ENCODE measurements at regions not wholly inside any gene's neighbourhood (a gene's known extent, or its start where the extent isn't known, plus 50 kb on each side); places are given as distances from the start of the nearest gene placed in this dataset.
"Not testable (repeated sequence)": the region's sequence is repeated elsewhere in the genome, so short reads cannot be mapped to it uniquely, and the experiment has no call there.

DNA sequence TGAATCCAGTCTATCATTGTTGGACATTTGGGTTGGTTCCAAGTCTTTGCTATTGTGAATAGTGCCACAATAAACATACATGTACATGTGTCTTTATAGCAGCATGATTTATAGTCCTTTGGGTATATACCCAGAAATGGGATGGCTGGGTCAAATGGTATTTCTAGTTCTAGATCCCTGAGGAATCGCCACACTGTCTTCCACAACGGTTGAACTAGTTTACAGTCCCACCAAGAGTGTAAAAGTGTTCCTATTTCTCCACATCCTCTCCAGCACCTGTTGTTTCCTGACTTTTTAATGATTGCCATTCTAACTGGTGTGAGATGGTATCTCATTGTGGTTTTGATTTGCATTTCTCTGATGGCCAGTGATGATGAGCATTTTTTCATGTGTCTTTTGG lies 137.4 kb upstream of the DST start:
- H3K9me3 ChIP-seq (ENCODE audit: control insufficient read depth, low read length); H3K27me3 ChIP-seq (replicated peaks; ENCODE audit: control insufficient read depth, insufficient read depth, low read length); H3K36me3 ChIP-seq (ENCODE audit: control insufficient read depth, insufficient read depth, low read length, severe bottlenecking); H3K4me1 ChIP-seq (ENCODE audit: control insufficient read depth, insufficient read depth, low read length); H3K4me3 ChIP-seq (ENCODE audit: low read length); DNase-seq (ENCODE audit: low read depth); H3K9ac ChIP-seq (ENCODE audit: low read length): not testable (repeated sequence)

DNA sequence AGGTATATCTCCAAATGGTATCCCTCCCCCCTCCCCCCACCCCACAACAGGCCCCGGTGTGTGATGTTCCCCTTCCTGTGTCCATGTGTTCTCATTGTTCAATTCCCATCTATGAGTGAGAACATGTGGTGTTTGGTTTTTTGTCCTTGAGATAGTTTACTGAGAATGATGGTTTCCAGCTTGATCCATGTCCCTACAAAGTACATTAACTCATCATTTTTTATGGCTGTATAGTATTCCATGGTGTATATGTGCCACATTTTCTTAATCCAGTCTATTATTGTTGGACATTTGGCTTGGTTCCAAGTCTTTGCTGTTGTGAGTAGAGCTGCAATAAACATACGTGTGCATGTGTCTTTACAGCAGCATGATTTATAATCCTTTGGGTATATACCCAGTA lies 135.8 kb upstream of the DST start:
- not testable (repeated sequence) for H3K4me3 ChIP-seq (ENCODE audit: low read length); H3K36me3 ChIP-seq (ENCODE audit: control insufficient read depth, insufficient read depth, low read length, severe bottlenecking); DNase-seq (ENCODE audit: low read depth); H3K9me3 ChIP-seq (ENCODE audit: control insufficient read depth, low read length); H3K9ac ChIP-seq (ENCODE audit: low read length); H3K27me3 ChIP-seq (replicated peaks; ENCODE audit: control insufficient read depth, insufficient read depth, low read length); H3K4me1 ChIP-seq (ENCODE audit: control insufficient read depth, insufficient read depth, low read length)

DNA sequence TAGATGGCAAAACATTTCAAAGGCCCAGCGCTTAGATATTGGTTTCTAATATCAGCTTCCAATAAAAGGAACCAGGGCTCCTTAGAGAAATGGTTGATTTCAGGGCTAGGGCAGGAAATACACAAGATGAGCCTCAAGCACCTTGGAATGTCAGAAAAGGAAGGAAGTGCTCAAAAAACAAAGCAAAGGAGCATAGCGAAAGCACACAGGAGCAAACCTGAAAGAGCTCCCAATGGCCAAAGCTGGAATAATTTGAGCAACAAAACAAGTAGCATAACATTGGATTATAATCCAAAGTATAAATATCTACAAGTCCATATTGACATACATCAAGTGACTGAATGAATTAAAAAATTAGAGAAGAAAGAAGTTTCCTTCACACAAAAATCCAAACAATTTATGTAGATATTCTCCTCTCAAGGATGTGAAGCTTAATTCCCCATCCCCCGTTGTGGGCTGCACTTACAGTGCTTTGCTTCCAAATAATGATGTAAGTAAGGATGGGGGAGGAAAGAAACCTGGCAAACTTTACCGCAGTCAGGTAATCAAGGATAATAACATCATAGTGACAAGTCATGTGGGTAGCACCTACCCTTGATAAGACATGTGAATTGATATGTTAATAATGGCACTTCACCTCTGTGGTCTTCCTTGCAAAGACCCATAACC lies 132.9 kb upstream of the DST start:
- DNase-seq (ENCODE audit: low read depth) = no peak
- no peaks in the 10 kb centered on the region for H3K36me3 ChIP-seq (ENCODE audit: control insufficient read depth, insufficient read depth, low read length, severe bottlenecking)
- no peak overlapping the region for H3K4me3 ChIP-seq (ENCODE audit: low read length)
- no peak overlapping the region for H3K9ac ChIP-seq (ENCODE audit: low read length)
- peaks cover 21% of the 10 kb centered on the region for H3K4me1 ChIP-seq (ENCODE audit: control insufficient read depth, insufficient read depth, low read length)
- H3K9me3 ChIP-seq (ENCODE audit: control insufficient read depth, low read length) = no peaks in the 10 kb centered on the region
- H3K27me3 ChIP-seq (replicated peaks; ENCODE audit: control insufficient read depth, insufficient read depth, low read length) = no peaks in the 10 kb centered on the region

DNA sequence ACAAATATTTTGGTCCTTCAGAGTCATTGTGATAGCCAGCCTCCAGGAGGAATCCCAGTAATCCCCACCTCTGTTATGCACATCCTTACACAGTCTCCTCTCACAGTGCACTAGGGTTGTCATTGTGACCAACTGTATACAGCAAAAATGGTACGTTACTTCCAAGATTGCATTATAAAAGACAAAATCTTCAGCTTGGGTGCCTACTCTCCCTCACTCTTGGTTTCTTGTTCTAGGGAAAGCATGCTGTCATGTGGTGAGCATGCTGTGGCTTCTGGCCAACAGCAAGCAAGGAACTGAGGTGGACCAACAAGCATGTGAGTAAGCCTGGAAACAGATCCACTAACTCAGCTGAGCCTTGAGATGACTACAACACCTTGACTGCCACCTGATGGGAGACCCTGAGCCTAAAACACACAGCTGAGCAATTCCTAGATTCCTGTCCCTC lies 130.1 kb upstream of the DST start:
- Histone ChIP-seq H3K4me3 (ENCODE audit: low read length) (no peak overlapping the region), H3K9ac (ENCODE audit: low read length) (no peak overlapping the region), H3K27me3 (replicated peaks; ENCODE audit: control insufficient read depth, insufficient read depth, low read length) (no peaks in the 10 kb centered on the region), H3K36me3 (ENCODE audit: control insufficient read depth, insufficient read depth, low read length, severe bottlenecking) (no peaks in the 10 kb centered on the region), H3K9me3 (ENCODE audit: control insufficient read depth, low read length) (no peaks in the 10 kb centered on the region), H3K4me1 (ENCODE audit: control insufficient read depth, insufficient read depth, low read length) (peaks cover 47% of the 10 kb centered on the region)
- DNase-seq (ENCODE audit: low read depth) = peak; percentile 71

DNA sequence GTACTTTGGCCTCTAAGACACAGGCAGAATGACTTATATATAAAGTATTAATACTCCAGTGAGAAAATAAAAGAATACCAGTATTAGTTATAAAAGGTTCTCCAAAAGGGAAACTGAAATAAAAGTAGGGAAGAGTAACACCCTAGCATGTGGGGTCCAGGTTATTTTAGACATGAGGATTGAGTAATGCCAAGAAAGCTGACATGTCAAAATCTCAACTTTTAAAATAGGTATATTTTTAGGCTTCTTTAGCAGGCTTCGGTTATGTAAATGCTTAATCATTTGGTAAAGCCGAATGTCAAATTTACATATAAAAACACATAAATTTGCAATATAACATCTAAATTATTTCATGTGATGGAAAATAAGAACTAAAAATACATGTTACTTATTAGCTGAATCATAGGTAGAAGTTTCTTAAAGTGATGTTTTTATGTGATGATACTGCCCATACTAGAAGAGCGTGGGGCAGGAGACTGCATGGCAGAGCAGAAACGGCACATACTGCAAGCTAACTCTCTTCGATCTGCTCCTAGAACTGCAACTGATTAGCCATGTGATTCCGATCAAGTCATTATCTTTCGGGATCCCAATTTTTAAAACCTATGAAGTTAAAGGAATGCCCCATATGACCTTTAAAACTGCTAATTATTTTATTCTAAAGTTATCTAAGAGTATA lies 129.4 kb upstream of the DST start:
- no peaks in the 10 kb centered on the region for H3K9me3 ChIP-seq (ENCODE audit: control insufficient read depth, low read length)
- H3K9ac ChIP-seq (ENCODE audit: low read length) = no peak overlapping the region
- no peaks in the 10 kb centered on the region for H3K36me3 ChIP-seq (ENCODE audit: control insufficient read depth, insufficient read depth, low read length, severe bottlenecking)
- peaks cover 50% of the 10 kb centered on the region for H3K4me1 ChIP-seq (ENCODE audit: control insufficient read depth, insufficient read depth, low read length)
- DNase-seq (ENCODE audit: low read depth) = no peak
- no peaks in the 10 kb centered on the region for H3K27me3 ChIP-seq (replicated peaks; ENCODE audit: control insufficient read depth, insufficient read depth, low read length)
- H3K4me3 ChIP-seq (ENCODE audit: low read length) = no peak overlapping the region

DNA sequence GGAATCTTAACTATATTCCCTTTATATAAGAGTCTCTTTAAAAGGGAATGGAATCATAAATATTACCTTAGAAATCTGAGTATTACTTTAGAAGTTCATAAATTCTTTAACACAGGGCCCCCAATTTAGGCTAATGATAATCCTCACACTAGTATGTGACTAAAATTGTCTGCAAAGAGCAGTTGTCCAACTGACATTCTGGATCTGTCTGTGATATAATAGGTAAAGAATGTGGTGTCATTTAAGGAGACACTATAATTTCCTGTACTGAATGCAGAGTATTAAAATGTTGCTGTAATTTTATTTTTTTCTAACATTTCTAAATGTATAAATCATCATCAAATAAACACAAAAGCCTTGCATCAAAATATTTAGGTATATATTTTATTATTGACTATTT lies 128.5 kb upstream of the DST start:
- Histone ChIP-seq H3K27me3 (replicated peaks; ENCODE audit: control insufficient read depth, insufficient read depth, low read length) (no peaks in the 10 kb centered on the region), H3K4me1 (ENCODE audit: control insufficient read depth, insufficient read depth, low read length) (peaks cover 59% of the 10 kb centered on the region), H3K4me3 (ENCODE audit: low read length) (no peak overlapping the region), H3K36me3 (ENCODE audit: control insufficient read depth, insufficient read depth, low read length, severe bottlenecking) (no peaks in the 10 kb centered on the region), H3K9me3 (ENCODE audit: control insufficient read depth, low read length) (no peaks in the 10 kb centered on the region), H3K9ac (ENCODE audit: low read length) (no peak overlapping the region)
- peak; percentile 41 for DNase-seq (ENCODE audit: low read depth)

DNA sequence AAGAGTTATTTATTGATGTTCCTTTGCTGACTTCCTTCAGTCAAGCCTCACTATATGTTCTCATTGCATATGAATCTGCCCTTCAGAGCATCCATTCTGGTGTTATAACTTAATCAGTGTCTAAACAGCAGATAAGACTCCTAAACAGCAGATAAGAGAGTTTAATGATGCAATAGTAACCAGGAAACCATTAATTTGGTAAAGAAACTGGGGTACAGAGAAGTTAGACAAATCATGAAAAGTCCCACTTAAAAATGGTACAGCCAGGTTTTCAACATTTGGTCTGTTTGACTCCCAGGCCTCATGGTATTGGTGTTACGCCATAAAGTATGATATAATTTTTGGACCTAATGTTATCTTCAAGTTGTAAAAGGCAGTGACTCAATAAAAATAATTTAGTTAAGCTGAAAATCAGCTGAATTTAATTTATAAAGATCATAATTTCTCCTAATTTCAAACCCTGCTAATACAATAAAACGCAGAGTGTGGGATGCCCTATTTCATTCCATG lies 127.4 kb upstream of the DST start:
- H3K36me3 ChIP-seq (ENCODE audit: control insufficient read depth, insufficient read depth, low read length, severe bottlenecking) = no peaks in the 10 kb centered on the region
- H3K9me3 ChIP-seq (ENCODE audit: control insufficient read depth, low read length) = no peaks in the 10 kb centered on the region
- DNase-seq (ENCODE audit: low read depth) = no peak
- H3K9ac ChIP-seq (ENCODE audit: low read length) = no peak overlapping the region
- no peaks in the 10 kb centered on the region for H3K27me3 ChIP-seq (replicated peaks; ENCODE audit: control insufficient read depth, insufficient read depth, low read length)
- H3K4me3 ChIP-seq (ENCODE audit: low read length) = no peak overlapping the region
- peaks cover 70% of the 10 kb centered on the region for H3K4me1 ChIP-seq (ENCODE audit: control insufficient read depth, insufficient read depth, low read length)

DNA sequence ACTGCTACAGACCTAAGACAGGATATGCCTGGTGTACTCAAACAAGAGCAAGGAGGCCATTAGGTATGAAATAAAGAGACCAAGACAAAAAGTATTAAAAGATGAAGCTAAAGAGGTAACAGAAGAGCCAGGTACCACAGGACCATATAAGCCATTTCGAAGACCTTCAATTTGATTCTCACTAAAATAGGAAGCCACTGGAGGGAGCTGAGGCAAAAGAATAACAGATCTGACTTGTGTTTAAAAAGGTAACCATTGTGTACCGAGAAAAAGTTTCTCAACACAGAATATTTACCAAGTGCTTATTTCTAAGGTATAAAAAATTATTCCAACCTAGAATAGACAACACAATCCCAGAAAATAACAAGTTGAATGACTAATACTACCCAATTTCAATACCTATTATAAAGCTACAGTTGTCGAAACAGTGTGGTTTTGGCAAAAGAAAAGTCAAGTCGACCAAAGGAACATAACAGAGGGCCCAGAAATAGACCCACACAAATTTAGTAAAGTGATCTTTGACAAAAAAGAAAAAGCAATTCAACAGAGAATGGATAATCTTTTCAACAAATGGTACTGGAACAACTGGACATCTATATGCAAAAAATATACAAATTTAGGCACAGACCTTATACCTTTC lies 125.3 kb upstream of the DST start:
- Histone ChIP-seq H3K4me3 (ENCODE audit: low read length) (no peak overlapping the region), H3K9ac (ENCODE audit: low read length) (no peak overlapping the region), H3K36me3 (ENCODE audit: control insufficient read depth, insufficient read depth, low read length, severe bottlenecking) (no peaks in the 10 kb centered on the region), H3K4me1 (ENCODE audit: control insufficient read depth, insufficient read depth, low read length) (peaks cover 82% of the 10 kb centered on the region), H3K9me3 (ENCODE audit: control insufficient read depth, low read length) (no peaks in the 10 kb centered on the region), H3K27me3 (replicated peaks; ENCODE audit: control insufficient read depth, insufficient read depth, low read length) (no peaks in the 10 kb centered on the region)
- DNase-seq (ENCODE audit: low read depth) = no peak

DNA sequence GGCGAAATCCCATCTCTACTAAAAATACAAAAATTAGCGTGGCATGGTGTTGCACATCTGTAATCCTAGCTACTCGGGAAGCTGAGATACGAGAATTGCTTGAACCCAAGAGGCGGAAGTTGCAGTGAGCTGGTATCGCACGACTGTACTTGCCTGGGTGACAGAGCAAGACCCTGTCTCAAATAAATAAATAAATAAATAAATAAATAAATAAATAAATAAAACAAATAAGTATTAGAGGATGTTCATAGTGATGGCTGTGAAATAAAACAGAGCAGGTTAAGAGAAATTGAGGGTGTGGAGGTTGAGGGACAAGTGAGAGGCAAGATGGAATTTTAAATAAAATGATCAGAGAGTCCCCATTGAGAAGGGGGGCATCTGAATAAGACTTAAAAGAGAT lies 124.7 kb upstream of the DST start:
- no peak overlapping the region for H3K9ac ChIP-seq (ENCODE audit: low read length)
- no peak for DNase-seq (ENCODE audit: low read depth)
- H3K36me3 ChIP-seq (ENCODE audit: control insufficient read depth, insufficient read depth, low read length, severe bottlenecking) = no peaks in the 10 kb centered on the region
- peaks cover 78% of the 10 kb centered on the region for H3K4me1 ChIP-seq (ENCODE audit: control insufficient read depth, insufficient read depth, low read length)
- no peaks in the 10 kb centered on the region for H3K9me3 ChIP-seq (ENCODE audit: control insufficient read depth, low read length)
- no peaks in the 10 kb centered on the region for H3K27me3 ChIP-seq (replicated peaks; ENCODE audit: control insufficient read depth, insufficient read depth, low read length)
- H3K4me3 ChIP-seq (ENCODE audit: low read length) = no peak overlapping the region

DNA sequence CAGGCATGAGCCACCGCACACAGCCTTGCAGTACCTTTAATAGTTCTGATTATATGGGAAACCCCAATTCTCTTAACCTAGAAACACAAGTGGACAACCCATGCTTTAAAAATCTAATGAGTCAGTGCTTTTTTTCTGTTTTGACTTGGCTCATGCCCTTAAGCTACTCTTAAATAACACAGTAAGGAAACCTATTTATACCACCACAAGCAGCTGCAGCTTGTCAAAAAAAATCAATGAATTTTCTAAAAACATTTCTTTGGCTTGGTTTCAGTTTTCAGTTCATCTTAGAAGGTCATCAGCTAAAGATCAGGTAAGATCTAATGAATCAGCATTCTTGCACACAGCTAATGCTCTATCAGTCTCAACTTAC lies 124.1 kb upstream of the DST start:
- H3K36me3 ChIP-seq (ENCODE audit: control insufficient read depth, insufficient read depth, low read length, severe bottlenecking) = no peaks in the 10 kb centered on the region
- H3K9ac ChIP-seq (ENCODE audit: low read length) = no peak overlapping the region
- peaks cover 71% of the 10 kb centered on the region for H3K4me1 ChIP-seq (ENCODE audit: control insufficient read depth, insufficient read depth, low read length)
- peak; percentile 74 for DNase-seq (ENCODE audit: low read depth)
- no peaks in the 10 kb centered on the region for H3K9me3 ChIP-seq (ENCODE audit: control insufficient read depth, low read length)
- H3K4me3 ChIP-seq (ENCODE audit: low read length) = no peak overlapping the region
- no peaks in the 10 kb centered on the region for H3K27me3 ChIP-seq (replicated peaks; ENCODE audit: control insufficient read depth, insufficient read depth, low read length)

DNA sequence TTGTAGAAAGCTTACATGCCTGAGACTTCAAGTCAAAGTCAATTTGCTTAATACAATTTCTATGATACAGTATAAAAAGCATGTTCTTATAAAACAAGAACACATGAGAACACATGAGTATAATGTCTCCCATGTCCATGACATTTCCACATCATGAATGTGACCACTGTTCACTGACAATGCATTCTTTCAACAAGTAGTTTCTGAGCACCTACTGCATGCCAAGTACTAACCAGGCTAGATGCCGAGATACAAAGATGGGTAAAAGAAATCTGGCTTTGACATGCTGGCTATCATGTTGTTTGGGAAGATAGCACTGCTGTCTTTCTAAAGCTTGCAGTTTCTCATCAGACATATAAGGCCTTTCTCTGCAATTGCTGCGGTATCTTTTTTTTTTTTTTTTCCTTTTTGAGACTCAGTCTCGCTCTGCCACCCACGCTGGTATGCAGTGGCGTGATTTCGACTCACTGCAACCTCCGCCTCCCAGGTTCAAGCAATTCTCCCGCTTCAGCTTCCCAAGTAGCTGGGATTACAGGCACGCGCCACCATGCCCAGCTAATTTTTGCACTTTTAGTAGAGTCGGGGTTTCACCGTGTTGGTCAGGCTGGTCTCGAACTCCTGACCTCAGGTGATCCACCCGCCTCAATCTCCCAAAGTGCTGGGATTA lies 123.6 kb upstream of the DST start:
- peak overlapping the region; percentile 5 for H3K4me3 ChIP-seq (ENCODE audit: low read length)
- H3K9ac ChIP-seq (ENCODE audit: low read length) = no peak overlapping the region
- DNase-seq (ENCODE audit: low read depth) = no peak
- no peaks in the 10 kb centered on the region for H3K27me3 ChIP-seq (replicated peaks; ENCODE audit: control insufficient read depth, insufficient read depth, low read length)
- no peaks in the 10 kb centered on the region for H3K9me3 ChIP-seq (ENCODE audit: control insufficient read depth, low read length)
- H3K4me1 ChIP-seq (ENCODE audit: control insufficient read depth, insufficient read depth, low read length) = peaks cover 66% of the 10 kb centered on the region
- H3K36me3 ChIP-seq (ENCODE audit: control insufficient read depth, insufficient read depth, low read length, severe bottlenecking) = no peaks in the 10 kb centered on the region

Measured in adipocyte (in vitro differentiated cells).